HUES6 (cell line): ENCODE measurements at regions not wholly inside any gene's neighbourhood (a gene's known extent, or its start where the extent isn't known, plus 50 kb on each side); places are given as distances from the start of the nearest gene placed in this dataset.
A peak's percentile ranks its signal among the peaks of the same experiment; 100 is the strongest.
"Not testable (repeated sequence)": the region's sequence is repeated elsewhere in the genome, so short reads cannot be mapped to it uniquely, and the experiment has no call there.

ENCODE experiments used
- H3K27ac ChIP-seq: 2 replicates; pipeline ENCODE4 v1.7.0; 2013; ENCODE audit warnings: low read depth, mild to moderate bottlenecking, low read length, inconsistent platforms
- H3K27me3 ChIP-seq: 2 replicates; pipeline ENCODE4 v1.6.1; 2013; ENCODE audit warnings: low read length; ENCODE audit not compliant: control insufficient read depth, insufficient read depth
- H3K36me3 ChIP-seq: 2 replicates; pipeline ENCODE4 v1.6.1; 2013; ENCODE audit warnings: low read length; ENCODE audit not compliant: control insufficient read depth, insufficient read depth
- H3K4me1 ChIP-seq: 2 replicates; pipeline ENCODE4 v1.6.1; 2013; ENCODE audit warnings: low read length; ENCODE audit not compliant: control insufficient read depth, insufficient read depth
- H3K4me3 ChIP-seq: 2 replicates; pipeline ENCODE4 v1.5.1; 2013; ENCODE audit warnings: low read depth, low read length
- H3K9ac ChIP-seq: one replicate; pipeline ENCODE4 v1.6.1; 2013; ENCODE audit warnings: mild to moderate bottlenecking, low read length
- H3K9me3 ChIP-seq: 2 replicates; pipeline ENCODE4 v1.6.1; 2013; ENCODE audit warnings: low read depth, low read length; ENCODE audit not compliant: control insufficient read depth, insufficient read depth

- H3K4me1 ChIP-seq: no peaks in the 10 kb centered on the region
- H3K9ac ChIP-seq: no peak overlapping the region
- H3K9me3 ChIP-seq: no peaks in the 10 kb centered on the region
- no peak overlapping the region for H3K27ac ChIP-seq
- no peak overlapping the region for H3K4me3 ChIP-seq
- no peaks in the 10 kb centered on the region for H3K27me3 ChIP-seq
- no peaks in the 10 kb centered on the region for H3K36me3 ChIP-seq
Observed at GRCh38 chr17:63277629-63278028, 168.5 kb downstream of the CYB561 start.

- Histone ChIP-seq H3K36me3 (no peaks in the 10 kb centered on the region), H3K9me3 (0 out of 2 replicates have a peak, but pooled peaks cover 2% of the 10 kb centered on the region), H3K9ac (no peak overlapping the region), H3K27ac (no peak overlapping the region), H3K4me3 (no peak overlapping the region), H3K27me3 (no peaks in the 10 kb centered on the region), H3K4me1 (no peaks in the 10 kb centered on the region)
Observed at GRCh38 chr17:63278728-63279442, 167.2 kb downstream of the CYB561 start.

- no peak overlapping the region for H3K9ac ChIP-seq
- 0 out of 2 replicates have a peak, but pooled peaks cover 4% of the 10 kb centered on the region for H3K9me3 ChIP-seq
- H3K27me3 ChIP-seq: no peaks in the 10 kb centered on the region
- no peak overlapping the region for H3K27ac ChIP-seq
- H3K4me1 ChIP-seq: no peaks in the 10 kb centered on the region
- H3K4me3 ChIP-seq: no peak overlapping the region
- H3K36me3 ChIP-seq: no peaks in the 10 kb centered on the region
Observed at GRCh38 chr17:63279498-63280230, 166.4 kb downstream of the CYB561 start.

GRCh38 chr17:63282455-63282854 lies 163.7 kb downstream of the CYB561 start:
- no peak overlapping the region for H3K4me3 ChIP-seq
- peaks cover 16% of the 10 kb centered on the region for H3K9me3 ChIP-seq
- H3K9ac ChIP-seq: no peak overlapping the region
- H3K36me3 ChIP-seq: no peaks in the 10 kb centered on the region
- no peaks in the 10 kb centered on the region for H3K4me1 ChIP-seq
- H3K27me3 ChIP-seq: no peaks in the 10 kb centered on the region
- H3K27ac ChIP-seq: no peak overlapping the region

- Histone ChIP-seq H3K4me3 (no peak overlapping the region), H3K27me3 (no peaks in the 10 kb centered on the region), H3K36me3 (no peaks in the 10 kb centered on the region), H3K9ac (no peak overlapping the region), H3K27ac (no peak overlapping the region), H3K9me3 (peaks cover 16% of the 10 kb centered on the region), H3K4me1 (peaks cover 11% of the 10 kb centered on the region)
Observed at GRCh38 chr17:63285551-63285950, 160.6 kb downstream of the CYB561 start.

GRCh38 chr17:63286254-63286653 lies 159.9 kb downstream of the CYB561 start:
- H3K27me3 ChIP-seq: no peaks in the 10 kb centered on the region
- H3K4me3 ChIP-seq: no peak overlapping the region
- H3K36me3 ChIP-seq: no peaks in the 10 kb centered on the region
- H3K4me1 ChIP-seq: peaks cover 18% of the 10 kb centered on the region
- H3K9me3 ChIP-seq: peaks cover 16% of the 10 kb centered on the region
- H3K27ac ChIP-seq: no peak overlapping the region
- H3K9ac ChIP-seq: no peak overlapping the region

GRCh38 chr17:63287006-63287405 lies 159.1 kb downstream of the CYB561 start:
- not testable (repeated sequence) for H3K36me3 ChIP-seq, H3K9ac ChIP-seq, H3K27ac ChIP-seq, H3K27me3 ChIP-seq, H3K4me3 ChIP-seq
- H3K9me3 ChIP-seq: peaks cover 16% of the 10 kb centered on the region
- H3K4me1 ChIP-seq: peaks cover 23% of the 10 kb centered on the region

- H3K9me3 ChIP-seq: peaks cover 13% of the 10 kb centered on the region
- H3K27ac ChIP-seq: 0 out of 2 replicates have a peak overlapping the region, but pooled peaks have one; percentile 2
- no peaks in the 10 kb centered on the region for H3K27me3 ChIP-seq
- no peak overlapping the region for H3K9ac ChIP-seq
- H3K4me3 ChIP-seq: no peak overlapping the region
- H3K4me1 ChIP-seq: peaks cover 31% of the 10 kb centered on the region
- H3K36me3 ChIP-seq: no peaks in the 10 kb centered on the region
Observed at GRCh38 chr17:63289931-63290330, 156.2 kb downstream of the CYB561 start.

- Histone ChIP-seq H3K9ac (no peak overlapping the region), H3K9me3 (peaks cover 13% of the 10 kb centered on the region), H3K4me1 (peaks cover 31% of the 10 kb centered on the region), H3K27me3 (no peaks in the 10 kb centered on the region), H3K27ac (0 out of 2 replicates have a peak overlapping the region, but pooled peaks have one; percentile 2), H3K36me3 (no peaks in the 10 kb centered on the region), H3K4me3 (0 out of 2 replicates have a peak overlapping the region, but pooled peaks have one; percentile 21)
Observed at GRCh38 chr17:63290351-63290750, 155.8 kb downstream of the CYB561 start.

- peaks cover 31% of the 10 kb centered on the region for H3K4me1 ChIP-seq
- 0 out of 2 replicates have a peak overlapping the region, but pooled peaks have one; percentile 2 for H3K27ac ChIP-seq
- no peak overlapping the region for H3K9ac ChIP-seq
- peak overlapping the region; percentile 21 for H3K4me3 ChIP-seq
- peaks cover 10% of the 10 kb centered on the region for H3K9me3 ChIP-seq
- no peaks in the 10 kb centered on the region for H3K27me3 ChIP-seq
- H3K36me3 ChIP-seq: no peaks in the 10 kb centered on the region
Observed at GRCh38 chr17:63290784-63291183, 155.3 kb downstream of the CYB561 start.

- Histone ChIP-seq H3K36me3 (no peaks in the 10 kb centered on the region), H3K4me3 (peak overlapping the region; percentile 21; the same call in 1 of the 2 replicates), H3K9ac (no peak overlapping the region), H3K27ac (0 out of 2 replicates have a peak overlapping the region, but pooled peaks have one; percentile 2), H3K27me3 (no peaks in the 10 kb centered on the region), H3K4me1 (peaks cover 31% of the 10 kb centered on the region), H3K9me3 (peaks cover 13% of the 10 kb centered on the region)
Observed at GRCh38 chr17:63291258-63291657, 154.8 kb downstream of the CYB561 start.
